Duodenal mucosa (tissue), 2 donors: ENCODE measurements at regions not wholly inside any gene's neighbourhood (a gene's known extent, or its start where the extent isn't known, plus 50 kb on each side); places are given as distances from the start of the nearest gene placed in this dataset.

Experiments
- H3K27ac ChIP-seq: one replicate; pipeline ENCODE4 v1.7.0; 2013; ENCODE audit warnings: low read depth, low read length
- H3K27me3 ChIP-seq, 2 donors: one replicate each; pipeline ENCODE4 v1.7.0; 2013; ENCODE audit warnings: low read length in 2 of 2, control low read depth in 1 of 2; ENCODE audit not compliant: insufficient read depth in 2 of 2, control insufficient read depth in 1 of 2
- H3K36me3 ChIP-seq, 2 donors: one replicate each; pipeline ENCODE4 v1.7.0; 2013; ENCODE audit warnings: low read length in 2 of 2, control low read depth in 1 of 2; ENCODE audit not compliant: insufficient read depth in 2 of 2, control insufficient read depth in 1 of 2
- H3K4me1 ChIP-seq, 2 donors: one replicate each; pipeline ENCODE4 v1.7.0; 2013; ENCODE audit warnings: low read length in 2 of 2, control low read depth in 1 of 2; ENCODE audit not compliant: insufficient read depth in 2 of 2, control insufficient read depth in 1 of 2
- H3K4me3 ChIP-seq, 2 donors: one replicate each; pipeline ENCODE4 v1.7.0; 2013; ENCODE audit warnings: low read length in 2 of 2, low read depth in 1 of 2
- H3K9ac ChIP-seq, 2 donors: one replicate each; pipeline ENCODE4 v1.7.0; 2013; ENCODE audit warnings: low read length in 2 of 2, low read depth in 1 of 2
- H3K9me3 ChIP-seq, 2 donors: one replicate each; pipeline ENCODE4 v1.7.0; 2013; ENCODE audit warnings: low read length in 2 of 2, control low read depth in 1 of 2; ENCODE audit not compliant: control insufficient read depth in 1 of 2

- Histone ChIP-seq H3K27ac (no peak overlapping the region), H3K9ac (no peak overlapping the region), H3K9me3 (no peaks in the 10 kb centered on the region), H3K4me1 (no peaks in the 10 kb centered on the region), H3K4me3 (no peak overlapping the region), H3K27me3 (no peaks in the 10 kb centered on the region), H3K36me3 (no peaks in the 10 kb centered on the region)
These were observed 118.5 kb upstream of the CDH4 start for GRCh38 chr20:61133611-61134010.

GRCh38 chr20:61134296-61135030, 117.6 kb upstream of the CDH4 start:
- no peaks in the 10 kb centered on the region for H3K9me3 ChIP-seq
- H3K4me1 ChIP-seq: no peaks in the 10 kb centered on the region
- no peak overlapping the region for H3K27ac ChIP-seq
- no peaks in the 10 kb centered on the region for H3K27me3 ChIP-seq
- no peak overlapping the region for H3K4me3 ChIP-seq
- H3K9ac ChIP-seq: no peak overlapping the region
- no peaks in the 10 kb centered on the region for H3K36me3 ChIP-seq

GRCh38 chr20:61135266-61135665, 116.8 kb upstream of the CDH4 start:
- Histone ChIP-seq H3K9me3 (no peaks in the 10 kb centered on the region), H3K4me1 (no peaks in the 10 kb centered on the region), H3K27me3 (no peaks in the 10 kb centered on the region), H3K27ac (no peak overlapping the region), H3K9ac (no peak overlapping the region), H3K36me3 (no peaks in the 10 kb centered on the region), H3K4me3 (no peak overlapping the region)

GRCh38 chr20:61135968-61136367, 116.1 kb upstream of the CDH4 start:
- no peak overlapping the region for H3K9ac ChIP-seq
- H3K27ac ChIP-seq: no peak overlapping the region
- no peaks in the 10 kb centered on the region for H3K36me3 ChIP-seq
- no peaks in the 10 kb centered on the region for H3K9me3 ChIP-seq
- H3K27me3 ChIP-seq: no peaks in the 10 kb centered on the region
- H3K4me1 ChIP-seq: no peaks in the 10 kb centered on the region
- no peak overlapping the region for H3K4me3 ChIP-seq

- H3K9ac ChIP-seq: no peak overlapping the region
- no peak overlapping the region for H3K27ac ChIP-seq
- H3K36me3 ChIP-seq: no peaks in the 10 kb centered on the region
- H3K4me3 ChIP-seq: no peak overlapping the region
- no peaks in the 10 kb centered on the region for H3K9me3 ChIP-seq
- H3K27me3 ChIP-seq: no peaks in the 10 kb centered on the region
- no peaks in the 10 kb centered on the region for H3K4me1 ChIP-seq
These were observed 113.5 kb upstream of the CDH4 start for GRCh38 chr20:61138566-61138965.

GRCh38 chr20:61139031-61139430, 113.0 kb upstream of the CDH4 start:
- Histone ChIP-seq H3K36me3 (no peaks in the 10 kb centered on the region), H3K27ac (no peak overlapping the region), H3K9me3 (no peaks in the 10 kb centered on the region), H3K27me3 (no peaks in the 10 kb centered on the region), H3K4me1 (no peaks in the 10 kb centered on the region), H3K9ac (no peak overlapping the region), H3K4me3 (no peak overlapping the region)

- H3K9ac ChIP-seq: no peak overlapping the region
- H3K36me3 ChIP-seq: no peaks in the 10 kb centered on the region
- no peaks in the 10 kb centered on the region for H3K9me3 ChIP-seq
- H3K27ac ChIP-seq: no peak overlapping the region
- H3K27me3 ChIP-seq: no peaks in the 10 kb centered on the region
- no peak overlapping the region for H3K4me3 ChIP-seq
- no peaks in the 10 kb centered on the region for H3K4me1 ChIP-seq
These were observed 111.5 kb upstream of the CDH4 start for GRCh38 chr20:61140576-61140975.

GRCh38 chr20:61146023-61146422, 106.0 kb upstream of the CDH4 start:
- Histone ChIP-seq H3K4me3 (no peak overlapping the region), H3K9ac (no peak overlapping the region), H3K9me3 (peaks cover 0 to 5% of the 10 kb centered on the region in 2 donors), H3K4me1 (no peaks in the 10 kb centered on the region), H3K27ac (no peak overlapping the region), H3K36me3 (no peaks in the 10 kb centered on the region), H3K27me3 (no peaks in the 10 kb centered on the region)

- Histone ChIP-seq H3K4me1 (no peaks in the 10 kb centered on the region), H3K9ac (no peak overlapping the region), H3K27me3 (no peaks in the 10 kb centered on the region), H3K9me3 (peaks cover 0 to 5% of the 10 kb centered on the region in 2 donors), H3K4me3 (no peak overlapping the region), H3K27ac (no peak overlapping the region), H3K36me3 (no peaks in the 10 kb centered on the region)
These were observed 102.4 kb upstream of the CDH4 start for GRCh38 chr20:61149636-61150035.

GRCh38 chr20:61157301-61157700, 94.8 kb upstream of the CDH4 start:
- H3K27ac ChIP-seq: no peak overlapping the region
- H3K4me1 ChIP-seq: no peaks in the 10 kb centered on the region
- H3K27me3 ChIP-seq: no peaks in the 10 kb centered on the region
- no peak overlapping the region for H3K4me3 ChIP-seq
- no peaks in the 10 kb centered on the region for H3K9me3 ChIP-seq
- no peak overlapping the region for H3K9ac ChIP-seq
- H3K36me3 ChIP-seq: no peaks in the 10 kb centered on the region
